ENCODE measurements at regions not wholly inside any gene's neighbourhood (a gene's known extent, or its start where the extent isn't known, plus 50 kb on each side); places are given as distances from the start of the nearest gene placed in this dataset. TPM values are rescaled to one million over a fixed set of nuclear protein-coding genes. Genes with fewer than 3 reads are reported as not detected.

Small RNA genes lying in the stretch of these regions (small RNA-seq; reads per million reads assigned to genes)
- gene RN7SL822P (not detected), gene RNU6-746P (not detected)

Data from HT1080 (cell line).